Upper lobe of left lung (tissue), 6 donors: ENCODE measurements at regions not wholly inside any gene's neighbourhood (a gene's known extent, or its start where the extent isn't known, plus 50 kb on each side); places are given as distances from the start of the nearest gene placed in this dataset.

Experiments
- ATAC-seq, 2 donors: fragments of 200-7000 bp; cut with Tn5 transposase; one replicate each; pipeline ENCODE4 v1.9.1; 2022; ENCODE audit warnings: mild to moderate bottlenecking in 2 of 2, moderate library complexity in 2 of 2; ENCODE audit not compliant: low FRiP score in 2 of 2
- DNase-seq, 2 donors: peaks; one replicate each; pipeline ENCODE4 v3.0.0-alpha.2; 2019 to 2020
- H3K27ac ChIP-seq, 4 donors: fragments of 200-600 bp; sonication (generic); one replicate each; pipeline ENCODE4 v1.5.1; 2016 to 2019
- H3K27me3 ChIP-seq, 4 donors: fragments of 200-600 bp; sonication (generic); one replicate each; pipeline ENCODE4 v1.5.1; 2017 to 2019
- H3K36me3 ChIP-seq, 4 donors: fragments of 200-600 bp; sonication (generic); one replicate each; pipeline ENCODE4 v1.5.1; 2016 to 2019
- H3K4me1 ChIP-seq, 4 donors: fragments of 200-600 bp; sonication (generic); one replicate each; pipeline ENCODE4 v1.5.1; 2018 to 2019
- H3K4me3 ChIP-seq, 4 donors: fragments of 200-600 bp; sonication (generic); one replicate each; pipeline ENCODE4 v1.5.1; 2017 to 2019; ENCODE audit warnings: mild to moderate bottlenecking in 2 of 4, moderate library complexity in 1 of 4
- H3K9me3 ChIP-seq, 4 donors: fragments of 200-600 bp; sonication (generic); one replicate each; pipeline ENCODE4 v1.5.1; 2018 to 2019
- CTCF ChIP-seq, 6 experiments: fragments of 450-650 bp in 4 of 6; fragments of 200-600 bp in 2 of 6; sonication (generic) in 2 of 6; IDR thresholded peaks; one replicate each; pipeline ENCODE4 v1.5.1; 2016 to 2019; ENCODE audit warnings: antibody characterized with exemption in 6 of 6
- EP300 ChIP-seq, 4 donors: sonication (generic); formaldehyde crosslinking; IDR thresholded peaks; one replicate each; pipeline ENCODE4 v1.5.1; 2017; ENCODE audit warnings: antibody characterized with exemption in 4 of 4, control low read depth in 2 of 4
- POLR2A ChIP-seq, 4 donors: fragments of 450-650 bp; IDR thresholded peaks; one replicate each; pipeline ENCODE4 v1.5.1; 2016 to 2017; ENCODE audit warnings: antibody characterized with exemption in 4 of 4, mild to moderate bottlenecking in 2 of 4
- POLR2AphosphoS5 ChIP-seq, 2 donors: sonication (generic); formaldehyde crosslinking; IDR thresholded peaks; one replicate each; pipeline ENCODE4 v1.5.1; 2017; ENCODE audit warnings: antibody characterized with exemption in 2 of 2
- WGBS, 2 donors: methylation state at CpG; one replicate each; pipeline ENCODE4 v1.1.5; 2017 to 2018; 5-methylcytosine and 5-hydroxymethylcytosine counted together
- donor health status: DM: no; HTN: no; CAD: no; lungs with moderate emphysema.
- donor health status: DM: no; HTN: yes; CAD: no; lungs with severe emphysema.

GRCh38 chr2:144920755-144921530, 401.0 kb upstream of the ZEB2 start:
- no peaks in the 10 kb centered on the region for H3K27me3 ChIP-seq
- WGBS, 2 donors: 94 to 99% methylated on average over 3 of the region's 3 CpGs
- ATAC-seq (no peak), DNase-seq (no peak)
- no peaks in the 10 kb centered on the region for H3K9me3 ChIP-seq
- H3K27ac ChIP-seq: no peak overlapping the region
- TF ChIP-seq EP300 (IDR thresholded peaks at IDR 0.05) (no peak), CTCF (IDR thresholded peaks at IDR 0.05) (no peak), POLR2AphosphoS5 (IDR thresholded peaks at IDR 0.05) (no peak), POLR2A (IDR thresholded peaks at IDR 0.05) (no peak)
- H3K4me1 ChIP-seq: no peaks in the 10 kb centered on the region
- H3K4me3 ChIP-seq: no peak overlapping the region
- no peaks in the 10 kb centered on the region for H3K36me3 ChIP-seq

GRCh38 chr2:144914622-144915318, 394.9 kb upstream of the ZEB2 start:
- Histone ChIP-seq H3K36me3 (no peaks in the 10 kb centered on the region), H3K9me3 (no peaks in the 10 kb centered on the region), H3K4me1 (no peaks in the 10 kb centered on the region), H3K4me3 (no peak overlapping the region), H3K27me3 (no peaks in the 10 kb centered on the region), H3K27ac (no peak overlapping the region)
- TF ChIP-seq POLR2AphosphoS5 (IDR thresholded peaks at IDR 0.05) (no peak), POLR2A (IDR thresholded peaks at IDR 0.05) (no peak), EP300 (IDR thresholded peaks at IDR 0.05) (no peak), CTCF (IDR thresholded peaks at IDR 0.05) (no peak)
- ATAC-seq: no peak
- 46 to 50% methylated on average over 2 of the region's 2 CpGs for WGBS, 2 donors
- DNase-seq: no peak

- ATAC-seq: no peak
- no peak for DNase-seq
- Histone ChIP-seq H3K36me3 (no peaks in the 10 kb centered on the region), H3K9me3 (no peaks in the 10 kb centered on the region), H3K4me3 (no peak overlapping the region), H3K4me1 (no peaks in the 10 kb centered on the region), H3K27ac (no peak overlapping the region), H3K27me3 (no peaks in the 10 kb centered on the region)
- 63 to 67% methylated on average over 1 of the region's 1 CpG for WGBS, 2 donors
- TF ChIP-seq CTCF (IDR thresholded peaks at IDR 0.05): no peak
- no peak for TF ChIP-seq POLR2A (IDR thresholded peaks at IDR 0.05)
- no peak for TF ChIP-seq POLR2AphosphoS5 (IDR thresholded peaks at IDR 0.05)
- TF ChIP-seq EP300 (IDR thresholded peaks at IDR 0.05): no peak
Measured at GRCh38 chr2:144914113-144914512, 394.2 kb upstream of the ZEB2 start.

- H3K4me1 ChIP-seq: no peaks in the 10 kb centered on the region
- WGBS, 2 donors: 90 to 96% methylated on average over 2 of the region's 2 CpGs
- no peaks in the 10 kb centered on the region for H3K36me3 ChIP-seq
- no peak overlapping the region for H3K27ac ChIP-seq
- TF ChIP-seq CTCF (IDR thresholded peaks at IDR 0.05): no peak
- TF ChIP-seq EP300 (IDR thresholded peaks at IDR 0.05): no peak
- no peak for TF ChIP-seq POLR2AphosphoS5 (IDR thresholded peaks at IDR 0.05)
- no peak for TF ChIP-seq POLR2A (IDR thresholded peaks at IDR 0.05)
- H3K27me3 ChIP-seq: no peaks in the 10 kb centered on the region
- no peak for ATAC-seq
- no peak for DNase-seq
- no peak overlapping the region for H3K4me3 ChIP-seq
- no peaks in the 10 kb centered on the region for H3K9me3 ChIP-seq
Measured at GRCh38 chr2:144912206-144912605, 392.3 kb upstream of the ZEB2 start.
